ENCODE measurements at regions not wholly inside any gene's neighbourhood (a gene's known extent, or its start where the extent isn't known, plus 50 kb on each side); places are given as distances from the start of the nearest gene placed in this dataset.

DNA sequence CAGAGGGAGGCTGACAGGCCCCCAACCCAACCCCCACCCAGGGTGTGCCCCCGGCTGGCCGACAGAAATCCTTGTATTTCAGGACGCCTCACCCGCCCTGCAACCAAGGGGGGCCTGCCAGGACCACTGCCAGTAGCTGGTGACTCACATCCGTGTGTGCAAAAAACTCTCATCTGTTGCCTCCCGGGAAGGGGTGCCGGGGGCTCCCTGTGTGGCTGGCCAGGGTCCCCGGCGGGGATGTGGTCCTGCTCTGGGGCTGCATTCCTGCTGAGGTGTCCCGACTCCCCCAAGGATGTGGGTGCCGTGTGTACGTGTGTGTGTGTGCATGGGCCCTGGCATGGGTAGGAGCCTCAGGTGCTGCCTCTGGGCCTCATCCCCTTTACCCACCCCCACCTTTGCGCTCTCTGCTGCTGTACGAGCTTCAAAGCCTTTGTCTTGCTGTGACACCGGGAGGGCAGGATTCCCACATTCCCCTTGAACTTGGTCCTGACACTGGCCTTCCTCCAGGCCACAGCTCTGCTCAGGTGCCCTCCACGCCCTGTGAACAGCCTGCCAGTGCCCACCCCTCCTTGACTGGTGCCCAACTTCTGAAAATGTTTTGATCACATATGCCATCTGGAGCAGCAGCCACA lies 226.3 kb upstream of the HDAC4 start:
- 86% methylated on average over 10 of the region's 16 CpGs for WGBS (ENCODE audit: insufficient coverage)
- Histone ChIP-seq H3K36me3 (ENCODE audit: control insufficient read depth in 2 of 2, extremely low read depth in 1 of 2, insufficient read depth in 1 of 2, low read length in 1 of 2) (no peaks in the 10 kb centered on the region), H3K9me3 (no peaks in the 10 kb centered on the region), H3K4me1 (ENCODE audit: control insufficient read depth in 1 of 2, extremely low read depth in 1 of 2, insufficient read depth in 2 of 2, low read length in 2 of 2) (peaks cover 41 to 71% of the 10 kb centered on the region in 2 experiments), H3K27me3 (replicated peaks in 1 of 2; ENCODE audit: control insufficient read depth in 2 of 2, extremely low read depth in 1 of 2, insufficient read depth in 2 of 2, low read length in 1 of 2) (no peaks in the 10 kb centered on the region), H3K4me3 (ENCODE audit: control insufficient read depth in 1 of 2, extremely low read depth in 1 of 2, low read length in 1 of 2) (no peak overlapping the region), H3K27ac (ENCODE audit: low read length) (peak overlapping the region; percentile 48)
- ChIA-PET POLR2A (no interaction called here), CTCF (interaction anchor here in 1 of 2 donors (0.6 kb wide), 1 partner anchor 14 kb away, joined by 7 read pairs; no protein-coding TSS in a partner anchor)
- H3K27me3 Mint-ChIP-seq, result no peaks in the 10 kb centered on the region
- peaks cover 36 to 67% (median 51%) of the 10 kb centered on the region in 3 donors for H3K4me1 Mint-ChIP-seq
- H3K27ac Mint-ChIP-seq, result peak overlapping the region in 1 of 2 donors; percentile 74
- no peaks in the 10 kb centered on the region for H3K36me3 Mint-ChIP-seq
- peak overlapping the region in 1 of 3 donors; percentile 52 for H3K4me3 Mint-ChIP-seq
- ATAC-seq (replicated peaks in 1 of 4), result no peak
- no peak for DNase-seq
- no peaks in the 10 kb centered on the region for H3K9me3 Mint-ChIP-seq

DNA sequence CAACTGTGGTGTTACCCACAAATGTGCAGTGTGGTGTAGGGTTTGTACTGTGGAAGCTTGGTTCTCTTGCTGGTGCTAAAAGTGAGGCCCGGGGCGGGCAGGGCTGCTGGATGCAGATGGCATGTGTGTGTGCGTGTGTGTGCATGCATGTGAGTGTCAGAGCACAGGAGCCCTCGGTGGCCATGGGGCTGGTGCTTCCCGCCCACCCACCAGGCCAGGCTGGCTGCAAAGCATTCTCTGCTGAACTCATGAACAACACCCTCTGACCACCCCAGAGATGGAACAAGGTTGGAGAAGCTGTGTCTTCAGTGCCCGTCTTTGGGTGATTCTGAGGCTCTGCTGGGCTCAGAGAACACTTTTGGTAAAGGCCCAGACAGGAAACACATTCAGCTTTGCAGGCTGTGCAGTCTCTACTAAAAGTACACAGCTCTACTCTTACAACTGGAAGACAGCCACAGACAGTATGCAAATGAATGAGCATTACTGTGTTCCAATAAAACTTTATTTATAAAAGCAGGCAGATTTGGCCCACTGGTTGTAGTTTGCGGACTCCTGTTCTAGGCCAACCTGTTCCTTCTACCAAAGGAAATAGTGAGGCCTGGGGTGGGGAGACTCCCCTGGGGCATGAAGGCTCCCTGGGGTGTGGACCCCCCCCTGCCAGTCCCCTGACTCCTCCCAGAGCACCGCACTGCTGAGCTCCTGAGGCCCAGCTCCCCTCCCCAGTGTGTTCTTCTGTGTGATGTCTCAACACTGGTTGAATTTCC lies 225.3 kb upstream of the HDAC4 start:
- Histone ChIP-seq H3K4me1 (ENCODE audit: control insufficient read depth in 1 of 2, extremely low read depth in 1 of 2, insufficient read depth in 2 of 2, low read length in 2 of 2) (peaks cover 41 to 77% of the 10 kb centered on the region in 2 experiments), H3K27ac (ENCODE audit: low read length) (peak overlapping the region; percentile 48), H3K4me3 (ENCODE audit: control insufficient read depth in 1 of 2, extremely low read depth in 1 of 2, low read length in 1 of 2) (peak overlapping the region in 1 of 2 donors; percentile 10), H3K9me3 (no peaks in the 10 kb centered on the region), H3K36me3 (ENCODE audit: control insufficient read depth in 2 of 2, extremely low read depth in 1 of 2, insufficient read depth in 1 of 2, low read length in 1 of 2) (no peaks in the 10 kb centered on the region), H3K27me3 (replicated peaks in 1 of 2; ENCODE audit: control insufficient read depth in 2 of 2, extremely low read depth in 1 of 2, insufficient read depth in 2 of 2, low read length in 1 of 2) (no peaks in the 10 kb centered on the region)
- H3K36me3 Mint-ChIP-seq, result no peaks in the 10 kb centered on the region
- no peaks in the 10 kb centered on the region for H3K27me3 Mint-ChIP-seq
- H3K4me3 Mint-ChIP-seq, result peak overlapping the region in 1 of 3 donors; percentile 58
- peaks cover 36 to 75% (median 51%) of the 10 kb centered on the region in 3 donors for H3K4me1 Mint-ChIP-seq
- peak overlapping the region; percentile 74 to 82 for H3K27ac Mint-ChIP-seq
- ChIA-PET CTCF (interaction anchor here in 1 of 2 donors (0.5 kb wide), 1 partner anchor 404 kb away, joined by 3 read pairs; no protein-coding TSS in a partner anchor), POLR2A (no interaction called here)
- no peaks in the 10 kb centered on the region for H3K9me3 Mint-ChIP-seq
- 14% methylated on average over 4 of the region's 8 CpGs for WGBS (ENCODE audit: insufficient coverage)
- DNase-seq (peak in 17 of 35 experiments; percentile 9 to 61 (median 26)), ATAC-seq (replicated peaks in 1 of 4) (peak; percentile 37 to 64 (median 56))

DNA sequence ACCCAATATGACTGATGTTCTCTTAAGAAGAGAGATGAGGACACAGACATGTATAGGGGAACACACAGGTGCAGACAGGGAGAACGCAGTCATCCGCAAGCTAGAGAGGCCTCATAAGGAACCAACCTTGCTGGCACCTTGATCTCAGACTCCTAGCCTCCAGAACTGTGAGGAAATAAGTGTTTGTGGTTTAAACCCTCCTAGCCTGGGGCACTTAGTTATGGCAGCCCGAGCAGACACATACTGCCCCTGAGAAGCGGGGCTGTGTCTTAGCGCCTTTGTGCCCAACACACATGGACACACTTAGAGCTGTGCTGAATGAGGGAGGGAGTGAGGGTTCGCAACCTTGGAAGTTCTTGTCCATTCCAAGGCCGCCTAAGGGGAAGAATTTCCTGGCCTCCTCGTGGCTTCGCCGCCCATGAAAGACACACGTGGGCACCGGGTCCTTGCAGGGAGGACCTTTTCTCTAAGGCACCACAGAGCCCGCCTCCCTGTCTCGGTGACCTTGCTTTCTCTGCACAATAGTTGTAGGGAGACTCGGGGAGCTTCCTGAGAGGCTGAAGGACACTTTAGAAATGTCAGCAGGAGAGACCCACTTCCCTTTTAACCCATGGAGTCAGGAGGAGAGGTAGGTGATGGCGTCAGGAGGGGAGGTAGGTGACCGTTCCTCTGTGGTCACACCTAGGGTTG lies 224.5 kb upstream of the HDAC4 start:
- peaks cover 41 to 69% of the 10 kb centered on the region in 2 experiments for H3K4me1 ChIP-seq (ENCODE audit: control insufficient read depth in 1 of 2, extremely low read depth in 1 of 2, insufficient read depth in 2 of 2, low read length in 2 of 2)
- H3K27me3 Mint-ChIP-seq, result no peaks in the 10 kb centered on the region
- no peak for ATAC-seq (replicated peaks in 1 of 4)

DNA sequence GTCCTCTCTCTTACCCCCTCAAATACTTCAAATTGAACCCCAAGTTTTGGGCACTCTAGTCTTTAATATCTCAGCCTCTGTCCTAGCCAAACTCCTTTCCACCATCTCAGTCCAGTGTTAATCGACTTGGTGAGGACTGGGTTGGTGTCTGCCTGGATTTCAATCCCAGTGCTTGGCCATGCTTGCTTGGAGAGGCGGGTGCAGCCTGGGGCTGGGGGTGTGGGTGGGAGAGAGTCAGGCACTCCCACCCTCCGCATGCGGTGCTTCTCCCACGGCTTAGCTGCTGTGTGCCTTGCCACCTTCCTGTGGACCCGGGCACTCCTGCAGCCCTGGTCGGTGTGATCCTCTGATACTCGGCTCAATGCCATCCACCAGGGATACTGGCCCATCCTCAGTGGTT lies 220.8 kb upstream of the HDAC4 start:
- Mint-ChIP-seq H3K9me3 (peaks cover 0 to 12% (median 7%) of the 10 kb centered on the region in 3 donors), H3K4me1 (peaks cover 31 to 67% (median 56%) of the 10 kb centered on the region in 3 donors), H3K4me3 (no peak overlapping the region), H3K27ac (no peak overlapping the region), H3K27me3 (no peaks in the 10 kb centered on the region), H3K36me3 (no peaks in the 10 kb centered on the region)
- ATAC-seq (replicated peaks in 1 of 4) (no peak), DNase-seq (no peak)
- H3K27ac ChIP-seq (ENCODE audit: low read length), result no peak overlapping the region
- no peaks in the 10 kb centered on the region for H3K9me3 ChIP-seq
- H3K4me3 ChIP-seq (ENCODE audit: control insufficient read depth in 1 of 2, extremely low read depth in 1 of 2, low read length in 1 of 2), result no peak overlapping the region
- ChIA-PET POLR2A (interaction anchor here in 1 of 2 donors (0.6 kb wide), 1 partner anchor 20 kb away, joined by 3 read pairs; no protein-coding TSS in a partner anchor), CTCF (no interaction called here)
- no peaks in the 10 kb centered on the region for H3K36me3 ChIP-seq (ENCODE audit: control insufficient read depth in 2 of 2, extremely low read depth in 1 of 2, insufficient read depth in 1 of 2, low read length in 1 of 2)
- 100% methylated on average over 6 of the region's 8 CpGs for WGBS (ENCODE audit: insufficient coverage)
- H3K4me1 ChIP-seq (ENCODE audit: control insufficient read depth in 1 of 2, extremely low read depth in 1 of 2, insufficient read depth in 2 of 2, low read length in 2 of 2), result peaks cover 44 to 50% of the 10 kb centered on the region in 2 experiments
- no peaks in the 10 kb centered on the region for H3K27me3 ChIP-seq (replicated peaks in 1 of 2; ENCODE audit: control insufficient read depth in 2 of 2, extremely low read depth in 1 of 2, insufficient read depth in 2 of 2, low read length in 1 of 2)

More for the DNA sequence above, 224.5 kb upstream of the HDAC4 start:
- WGBS (ENCODE audit: insufficient coverage), result 93% methylated on average over 9 of the region's 17 CpGs
- Mint-ChIP-seq H3K36me3 (no peaks in the 10 kb centered on the region), H3K4me3 (peak overlapping the region in 1 of 3 donors; percentile 58), H3K4me1 (peaks cover 36 to 75% (median 58%) of the 10 kb centered on the region in 3 donors), H3K9me3 (no peaks in the 10 kb centered on the region), H3K27ac (peak overlapping the region; percentile 74 to 82)
- ChIA-PET POLR2A (no interaction called here), CTCF (no interaction called here)
- no peaks in the 10 kb centered on the region for H3K9me3 ChIP-seq
- H3K36me3 ChIP-seq (ENCODE audit: control insufficient read depth in 2 of 2, extremely low read depth in 1 of 2, insufficient read depth in 1 of 2, low read length in 1 of 2), result no peaks in the 10 kb centered on the region
- peak in 1 of 35 experiments; percentile 20 for DNase-seq
- no peak overlapping the region for H3K4me3 ChIP-seq (ENCODE audit: control insufficient read depth in 1 of 2, extremely low read depth in 1 of 2, low read length in 1 of 2)
- H3K27ac ChIP-seq (ENCODE audit: low read length), result peak overlapping the region; percentile 48
- H3K27me3 ChIP-seq (replicated peaks in 1 of 2; ENCODE audit: control insufficient read depth in 2 of 2, extremely low read depth in 1 of 2, insufficient read depth in 2 of 2, low read length in 1 of 2), result no peaks in the 10 kb centered on the region

DNA sequence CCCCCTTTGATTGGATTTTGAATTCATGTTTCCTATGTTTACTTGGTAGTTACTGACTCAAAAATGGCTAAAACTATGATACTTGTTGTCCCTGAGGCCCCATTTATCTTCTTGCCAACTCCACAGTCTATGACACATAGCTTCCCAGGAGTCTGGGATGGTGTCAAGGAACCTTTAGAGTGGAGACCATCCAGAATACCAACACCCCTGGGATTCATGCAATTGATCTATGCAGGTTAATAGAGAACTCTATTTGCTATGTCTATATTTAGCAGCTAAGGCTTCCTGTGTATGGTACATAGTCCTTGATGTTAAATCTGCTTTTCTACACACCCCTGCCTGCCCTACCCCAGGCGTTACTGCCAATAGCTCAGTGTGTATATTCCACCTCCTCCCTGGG lies 218.5 kb upstream of the HDAC4 start:
- ChIA-PET CTCF (interaction anchor here in 1 of 2 donors (0.6 kb wide), 1 partner anchor 298 kb away, joined by 4 read pairs; no protein-coding TSS in a partner anchor), POLR2A (no interaction called here)
- Mint-ChIP-seq H3K27me3 (no peaks in the 10 kb centered on the region), H3K4me3 (no peak overlapping the region), H3K9me3 (peaks cover 0 to 14% (median 9%) of the 10 kb centered on the region in 3 donors), H3K36me3 (no peaks in the 10 kb centered on the region), H3K4me1 (peaks cover 15 to 46% (median 38%) of the 10 kb centered on the region in 3 donors), H3K27ac (no peak overlapping the region)
- Histone ChIP-seq H3K4me1 (ENCODE audit: control insufficient read depth in 1 of 2, extremely low read depth in 1 of 2, insufficient read depth in 2 of 2, low read length in 2 of 2) (peaks cover 25 to 33% of the 10 kb centered on the region in 2 experiments), H3K27ac (ENCODE audit: low read length) (no peak overlapping the region), H3K4me3 (ENCODE audit: control insufficient read depth in 1 of 2, extremely low read depth in 1 of 2, low read length in 1 of 2) (no peak overlapping the region), H3K9me3 (no peaks in the 10 kb centered on the region), H3K36me3 (ENCODE audit: control insufficient read depth in 2 of 2, extremely low read depth in 1 of 2, insufficient read depth in 1 of 2, low read length in 1 of 2) (no peaks in the 10 kb centered on the region), H3K27me3 (replicated peaks in 1 of 2; ENCODE audit: control insufficient read depth in 2 of 2, extremely low read depth in 1 of 2, insufficient read depth in 2 of 2, low read length in 1 of 2) (no peaks in the 10 kb centered on the region)
- no peak for DNase-seq
- WGBS (ENCODE audit: insufficient coverage), result no CpG with 5 or more reads among the region's 1 CpG
- ATAC-seq (replicated peaks in 1 of 4), result no peak

DNA sequence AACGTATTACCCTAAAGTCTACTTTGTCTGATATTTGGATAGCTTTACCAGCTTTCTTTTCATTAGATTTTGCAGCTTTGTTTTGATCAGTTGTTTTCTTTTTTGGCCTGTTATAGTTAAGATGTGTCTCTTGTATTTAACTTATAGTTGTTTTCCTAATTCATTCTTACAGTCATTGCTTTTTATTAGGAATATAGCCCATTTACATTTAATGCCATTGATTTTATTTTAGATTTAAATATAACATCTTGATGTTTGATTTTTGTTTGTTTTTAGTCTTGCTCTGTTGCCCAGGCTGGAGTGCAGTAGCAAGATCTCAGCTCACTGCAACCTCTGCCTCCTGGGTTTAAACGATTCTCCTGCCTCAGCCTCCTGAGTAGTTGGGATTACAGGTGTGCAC lies 215.9 kb upstream of the HDAC4 start:
- ChIA-PET CTCF (no interaction called here), POLR2A (no interaction called here)
- Mint-ChIP-seq H3K27me3 (no peaks in the 10 kb centered on the region), H3K4me1 (peaks cover 0 to 21% (median 18%) of the 10 kb centered on the region in 3 donors), H3K9me3 (peaks cover 0 to 14% (median 9%) of the 10 kb centered on the region in 3 donors), H3K27ac (no peak overlapping the region), H3K36me3 (no peaks in the 10 kb centered on the region), H3K4me3 (no peak overlapping the region)
- Histone ChIP-seq H3K27ac (ENCODE audit: low read length) (no peak overlapping the region), H3K4me3 (ENCODE audit: control insufficient read depth in 1 of 2, extremely low read depth in 1 of 2, low read length in 1 of 2) (no peak overlapping the region), H3K36me3 (ENCODE audit: control insufficient read depth in 2 of 2, extremely low read depth in 1 of 2, insufficient read depth in 1 of 2, low read length in 1 of 2) (no peaks in the 10 kb centered on the region), H3K27me3 (replicated peaks in 1 of 2; ENCODE audit: control insufficient read depth in 2 of 2, extremely low read depth in 1 of 2, insufficient read depth in 2 of 2, low read length in 1 of 2) (no peaks in the 10 kb centered on the region), H3K4me1 (ENCODE audit: control insufficient read depth in 1 of 2, extremely low read depth in 1 of 2, insufficient read depth in 2 of 2, low read length in 2 of 2) (peaks cover 7 to 14% of the 10 kb centered on the region in 2 experiments), H3K9me3 (no peaks in the 10 kb centered on the region)
- no peak for DNase-seq
- ATAC-seq (replicated peaks in 1 of 4), result no peak
- WGBS (ENCODE audit: insufficient coverage), result no CpG with 5 or more reads among the region's 2 CpGs
